ENCODE measurements at regions not wholly inside any gene's neighbourhood (a gene's known extent, or its start where the extent isn't known, plus 50 kb on each side); places are given as distances from the start of the nearest gene placed in this dataset.

GRCh38 chr6:27159725-27160124 lies 87.8 kb upstream of the PRSS16 start:
- TF ChIP-seq CTCF (IDR thresholded peaks at IDR 0.05), result no peak
- TF ChIP-seq POLR2A (IDR thresholded peaks at IDR 0.05), result no peak

Data from thyroid gland (tissue), 4 donors.